GM06990 (cell line): ENCODE measurements at regions not wholly inside any gene's neighbourhood (a gene's known extent, or its start where the extent isn't known, plus 50 kb on each side); places are given as distances from the start of the nearest gene placed in this dataset.
A peak's percentile ranks its signal among the peaks of the same experiment; 100 is the strongest.

Experiments
- DNase-seq: peaks from one replicate; pipeline ENCODE4 v3.0.0-alpha.2; 2011; ENCODE audit not compliant: insufficient read length; ENCODE audit errors: extremely low read depth
- H3K27me3 ChIP-seq: replicated peaks from 2 replicates; pipeline ENCODE4 v1.6.0; 2011; ENCODE audit warnings: low read length; ENCODE audit not compliant: control insufficient read depth, insufficient read depth
- H3K36me3 ChIP-seq: 2 replicates; pipeline ENCODE4 v1.5.1; 2011; ENCODE audit warnings: low read length; ENCODE audit not compliant: control insufficient read depth, insufficient read depth
- H3K4me3 ChIP-seq: replicated peaks from 2 replicates; pipeline ENCODE4 v1.5.1; 2011; ENCODE audit warnings: low read depth, mild to moderate bottlenecking, control low read depth, low read length
- TF ChIP-seq, protein P1 (sequence below): IDR thresholded peaks from 2 replicates; pipeline ENCODE4 v1.5.1; 2011; ENCODE audit warnings: low read length, control low read depth, mild to moderate bottlenecking, inconsistent platforms; ENCODE audit not compliant: insufficient read depth, poor library complexity, severe bottlenecking

DNA sequence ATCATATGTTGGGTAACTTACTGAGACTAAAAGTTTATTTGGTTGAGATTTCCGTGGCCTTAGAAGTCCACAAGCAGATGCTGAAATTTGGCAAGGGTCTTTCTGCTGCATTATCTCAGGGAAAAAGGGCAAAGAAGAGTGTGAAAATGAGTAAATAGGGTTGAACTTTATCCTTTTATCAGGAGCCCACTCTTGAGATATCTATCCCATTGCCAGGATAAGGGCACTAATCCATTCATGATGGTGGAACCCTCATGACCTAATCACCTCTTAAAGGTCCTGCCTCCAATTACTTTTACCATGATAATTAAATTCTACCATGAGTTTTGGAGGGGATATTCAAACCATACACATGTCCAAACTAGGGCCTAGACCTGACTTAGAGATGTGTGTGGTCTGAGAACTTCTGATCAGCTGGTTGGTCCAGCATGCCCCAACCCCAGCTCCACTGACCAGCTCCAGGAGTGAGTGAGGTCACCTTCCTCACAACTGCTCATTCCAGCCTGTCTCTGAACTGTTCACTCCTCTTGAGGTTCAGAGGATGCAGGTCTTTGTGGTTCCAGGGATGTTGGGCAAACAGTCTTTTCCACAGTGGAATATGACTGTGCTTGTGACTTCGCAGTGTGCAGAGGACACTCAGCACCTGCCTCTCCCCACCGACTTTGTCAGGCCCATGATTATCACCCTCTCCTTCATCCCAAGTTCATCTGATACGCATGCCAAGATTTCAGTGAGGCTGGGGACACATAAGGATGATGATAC lies 130.1 kb upstream of the TOP3B start:
- DNase-seq: no peak
- Histone ChIP-seq H3K27me3 (no peaks in the 10 kb centered on the region), H3K36me3 (no peaks in the 10 kb centered on the region), H3K4me3 (no peak overlapping the region)
- TF ChIP-seq, protein P1, sequence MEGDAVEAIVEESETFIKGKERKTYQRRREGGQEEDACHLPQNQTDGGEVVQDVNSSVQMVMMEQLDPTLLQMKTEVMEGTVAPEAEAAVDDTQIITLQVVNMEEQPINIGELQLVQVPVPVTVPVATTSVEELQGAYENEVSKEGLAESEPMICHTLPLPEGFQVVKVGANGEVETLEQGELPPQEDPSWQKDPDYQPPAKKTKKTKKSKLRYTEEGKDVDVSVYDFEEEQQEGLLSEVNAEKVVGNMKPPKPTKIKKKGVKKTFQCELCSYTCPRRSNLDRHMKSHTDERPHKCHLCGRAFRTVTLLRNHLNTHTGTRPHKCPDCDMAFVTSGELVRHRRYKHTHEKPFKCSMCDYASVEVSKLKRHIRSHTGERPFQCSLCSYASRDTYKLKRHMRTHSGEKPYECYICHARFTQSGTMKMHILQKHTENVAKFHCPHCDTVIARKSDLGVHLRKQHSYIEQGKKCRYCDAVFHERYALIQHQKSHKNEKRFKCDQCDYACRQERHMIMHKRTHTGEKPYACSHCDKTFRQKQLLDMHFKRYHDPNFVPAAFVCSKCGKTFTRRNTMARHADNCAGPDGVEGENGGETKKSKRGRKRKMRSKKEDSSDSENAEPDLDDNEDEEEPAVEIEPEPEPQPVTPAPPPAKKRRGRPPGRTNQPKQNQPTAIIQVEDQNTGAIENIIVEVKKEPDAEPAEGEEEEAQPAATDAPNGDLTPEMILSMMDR: no peak

DNA sequence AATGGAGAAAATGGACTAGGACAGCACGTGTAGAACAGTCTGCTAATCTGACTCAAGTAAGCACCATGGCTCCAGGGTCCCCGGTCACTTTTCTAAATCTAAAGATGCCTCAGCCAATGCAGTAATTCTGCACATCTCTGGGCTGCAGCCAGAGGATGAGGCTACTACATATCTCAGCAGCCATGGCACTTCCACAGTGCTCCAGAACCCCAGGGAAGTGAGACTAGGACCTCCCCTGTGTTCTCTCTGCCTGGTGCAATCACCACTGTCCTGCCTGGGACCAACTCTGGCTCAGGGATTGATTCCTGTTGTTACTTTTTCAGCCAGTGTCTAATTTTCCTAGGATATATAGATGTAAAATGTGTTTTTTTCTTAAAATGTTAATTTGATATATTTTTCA lies 129.4 kb upstream of the TOP3B start:
- DNase-seq: no peak
- H3K4me3 ChIP-seq: no peak overlapping the region
- H3K27me3 ChIP-seq: no peaks in the 10 kb centered on the region
- H3K36me3 ChIP-seq: no peaks in the 10 kb centered on the region
- TF ChIP-seq, protein P1: no peak

DNA sequence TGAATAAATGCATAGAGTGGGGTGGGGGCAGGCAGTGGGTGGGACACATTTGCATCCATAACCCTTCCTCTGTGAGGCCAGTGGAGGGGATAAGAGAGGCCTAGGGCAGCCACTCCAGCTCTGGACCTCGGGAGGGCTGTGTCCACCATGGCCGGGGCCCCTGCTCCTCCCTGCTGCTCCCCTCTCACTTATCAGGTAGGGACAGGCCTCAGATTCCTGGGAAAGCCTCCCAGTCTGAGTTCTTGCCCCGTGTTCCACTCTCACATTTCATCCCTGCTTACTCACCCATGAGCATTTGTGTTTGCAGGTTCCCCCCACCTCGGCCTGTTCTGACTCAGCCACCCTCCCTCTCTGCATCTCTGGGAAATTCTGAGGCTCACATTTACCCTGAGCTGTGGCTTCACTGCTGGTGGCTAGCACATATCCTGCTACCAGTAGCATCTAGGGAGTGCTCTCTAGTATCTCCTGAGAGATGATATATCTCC lies 128.7 kb upstream of the TOP3B start:
- Histone ChIP-seq H3K36me3 (no peaks in the 10 kb centered on the region), H3K27me3 (no peaks in the 10 kb centered on the region), H3K4me3 (0 out of 2 replicates have a peak overlapping the region, but pooled peaks have one; percentile 7)
- TF ChIP-seq, protein P1: no peak
- peak; percentile 86 for DNase-seq

DNA sequence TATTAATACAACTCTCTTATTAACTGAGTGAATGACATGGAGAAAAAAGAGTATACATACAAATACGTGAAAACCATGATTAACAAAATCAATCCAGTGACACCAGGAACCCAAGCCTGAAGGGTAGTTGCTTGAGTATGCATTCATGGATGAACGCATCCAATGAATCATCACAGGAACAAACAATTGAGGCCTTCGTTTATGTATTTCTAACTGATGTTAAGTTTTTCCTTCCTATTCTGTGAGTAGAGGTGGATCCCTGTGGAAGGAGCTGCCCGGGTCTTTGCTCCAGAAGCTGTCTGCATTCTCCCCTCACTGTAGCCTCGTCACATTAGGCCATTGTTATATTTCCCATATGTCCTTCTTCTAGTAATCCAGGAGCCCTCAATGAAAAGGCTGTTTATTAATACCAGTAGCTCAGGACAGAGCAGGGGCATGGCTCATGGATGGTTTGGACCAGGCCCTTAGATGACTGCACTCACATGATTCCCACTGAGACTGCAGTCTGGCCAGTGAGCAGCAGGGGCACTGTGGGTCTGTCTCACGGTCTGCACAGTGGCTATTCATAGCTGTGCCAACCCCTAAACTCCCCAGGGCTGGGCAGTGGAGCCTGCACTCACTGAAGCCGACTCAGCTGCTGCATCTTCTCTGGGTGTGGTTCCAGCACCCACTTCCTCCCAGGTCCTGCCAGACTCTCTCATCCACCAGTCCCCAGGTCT lies 128.1 kb upstream of the TOP3B start:
- Histone ChIP-seq H3K4me3 (0 out of 2 replicates have a peak overlapping the region, but pooled peaks have one; percentile 7), H3K36me3 (no peaks in the 10 kb centered on the region), H3K27me3 (no peaks in the 10 kb centered on the region)
- TF ChIP-seq, protein P1: peak; percentile 84
- no peak for DNase-seq

DNA sequence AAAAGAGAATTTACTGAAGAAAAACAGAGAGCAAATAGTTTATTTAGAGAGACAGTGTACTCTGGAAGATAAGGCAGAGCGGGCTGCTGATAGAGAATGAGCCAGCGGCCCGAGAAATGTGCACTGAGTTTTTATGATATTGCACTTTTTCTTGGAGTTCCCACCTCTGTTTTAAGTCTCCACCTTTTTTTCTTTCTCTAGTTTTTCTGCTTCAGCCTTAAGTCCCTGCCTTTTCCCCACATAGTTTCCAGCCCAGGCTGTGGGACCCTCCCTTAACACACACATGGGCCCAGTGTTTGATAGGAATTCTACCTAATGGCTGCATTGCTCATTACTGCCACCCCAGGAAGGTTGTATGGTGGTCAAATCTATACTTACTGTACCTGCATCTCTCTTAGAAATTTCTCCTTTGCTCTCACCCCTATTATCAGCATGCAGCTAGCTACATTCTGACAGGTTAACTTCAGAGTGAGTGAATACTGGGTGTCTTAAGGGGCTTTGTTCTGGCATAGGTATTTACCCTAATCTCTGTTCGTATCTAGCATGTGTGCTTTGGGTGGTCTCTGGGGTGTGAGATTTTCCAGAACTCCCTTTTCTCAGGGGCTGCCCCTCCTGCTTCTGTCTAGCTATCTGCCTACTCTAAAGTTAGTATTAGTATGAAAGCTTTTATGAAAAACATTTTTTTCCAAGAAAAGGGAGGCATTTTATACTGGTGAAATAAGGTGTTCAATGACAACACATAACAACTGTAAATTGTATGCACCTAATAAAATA lies 127.3 kb upstream of the TOP3B start:
- DNase-seq: no peak
- Histone ChIP-seq H3K4me3 (no peak overlapping the region), H3K36me3 (no peaks in the 10 kb centered on the region), H3K27me3 (no peaks in the 10 kb centered on the region)
- TF ChIP-seq, protein P1: peak; percentile 23
